Activated naive CD8-positive, alpha-beta T cell treated with anti-CD3 and anti-CD28 coated beads for 36 hours (primary cell): ENCODE measurements at regions not wholly inside any gene's neighbourhood (a gene's known extent, or its start where the extent isn't known, plus 50 kb on each side); places are given as distances from the start of the nearest gene placed in this dataset.

Experiments used
- DNase-seq: peaks from one replicate; pipeline ENCODE4 v3.0.0; 2021
- H3K27ac Mint-ChIP-seq: one replicate; pipeline ENCODE4 v1.8.0; 2022; ENCODE audit warnings: mild to moderate bottlenecking, moderate library complexity, mixed read lengths
- H3K27me3 Mint-ChIP-seq: one replicate; pipeline ENCODE4 v1.8.0; 2022; ENCODE audit warnings: mild to moderate bottlenecking, mixed read lengths
- H3K36me3 Mint-ChIP-seq: one replicate; pipeline ENCODE4 v1.8.0; 2021; ENCODE audit warnings: mild to moderate bottlenecking, mixed read lengths
- H3K4me1 Mint-ChIP-seq: one replicate; pipeline ENCODE4 v1.8.0; 2021; ENCODE audit warnings: mixed read lengths
- H3K4me3 Mint-ChIP-seq: one replicate; pipeline ENCODE4 v1.8.0; 2022; ENCODE audit warnings: mild to moderate bottlenecking, moderate library complexity, mixed read lengths
- H3K9me3 Mint-ChIP-seq: one replicate; pipeline ENCODE4 v1.8.0; 2022; ENCODE audit warnings: mixed read lengths

DNA sequence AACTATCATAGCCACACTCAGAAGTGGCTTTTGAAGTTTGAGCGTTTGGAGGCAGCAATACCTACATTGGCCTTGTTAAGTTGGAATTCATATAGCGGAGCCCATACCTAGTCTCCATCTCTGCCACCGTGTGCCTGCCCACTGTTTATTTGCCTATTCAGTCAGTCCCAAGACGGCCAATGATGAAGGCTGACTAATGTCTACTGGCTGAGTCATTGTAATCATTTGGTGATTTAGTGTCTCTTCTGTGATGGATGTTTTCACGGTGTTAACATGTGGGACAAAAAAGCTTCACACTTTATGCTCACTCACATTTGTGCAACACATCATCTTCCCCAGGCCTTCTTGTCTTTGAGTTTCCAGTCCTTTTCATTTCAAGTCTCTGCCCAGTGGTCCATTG is 92.6 kb upstream of the PBX1 start:
- Mint-ChIP-seq H3K27me3 (no peaks in the 10 kb centered on the region), H3K9me3 (no peaks in the 10 kb centered on the region), H3K36me3 (no peaks in the 10 kb centered on the region), H3K4me3 (no peak overlapping the region), H3K27ac (no peak overlapping the region), H3K4me1 (no peaks in the 10 kb centered on the region)
- no peak for DNase-seq

DNA sequence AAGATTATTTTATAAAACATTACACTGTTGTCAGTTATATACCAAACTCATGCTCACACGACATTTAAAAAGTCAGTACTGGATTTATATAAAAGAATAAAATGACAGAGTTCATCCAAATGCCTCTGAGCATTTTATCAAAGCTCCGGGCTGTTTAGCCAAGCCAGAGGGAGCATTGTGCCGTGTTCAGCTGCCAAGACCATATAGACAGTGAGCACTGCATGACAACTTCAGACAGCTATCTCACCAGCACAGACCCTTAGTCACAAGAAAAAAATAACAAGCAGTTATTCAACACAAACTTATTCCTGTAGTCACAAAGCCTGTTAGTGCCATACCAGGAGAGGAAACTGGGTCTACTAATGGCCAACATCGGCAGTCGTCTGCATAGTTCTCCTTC is 88.0 kb upstream of the PBX1 start:
- H3K27ac Mint-ChIP-seq: no peak overlapping the region
- H3K9me3 Mint-ChIP-seq: peaks cover 2% of the 10 kb centered on the region
- H3K4me1 Mint-ChIP-seq: no peaks in the 10 kb centered on the region
- no peak overlapping the region for H3K4me3 Mint-ChIP-seq
- peaks cover 3% of the 10 kb centered on the region for H3K27me3 Mint-ChIP-seq
- no peaks in the 10 kb centered on the region for H3K36me3 Mint-ChIP-seq
- no peak for DNase-seq

DNA sequence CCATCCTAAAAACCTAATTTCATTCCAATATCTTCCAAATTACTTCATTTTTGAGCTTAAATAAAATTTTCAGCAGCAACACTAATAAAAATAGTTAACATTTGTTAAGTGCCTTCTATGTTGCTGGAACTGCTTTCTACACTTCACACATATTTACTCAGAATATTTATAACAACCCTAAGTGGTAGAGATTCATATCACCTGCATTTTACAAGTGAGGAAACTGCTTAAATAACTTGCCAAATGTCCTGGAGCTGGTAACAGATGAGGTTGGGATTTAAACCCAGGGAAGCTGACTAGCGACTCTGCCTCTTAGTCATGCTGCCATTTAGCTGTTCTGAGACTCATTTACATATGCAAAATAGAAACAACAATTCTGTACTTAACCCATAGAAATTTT is 86.1 kb upstream of the PBX1 start:
- peaks cover 2% of the 10 kb centered on the region for H3K9me3 Mint-ChIP-seq
- no peak for DNase-seq
- H3K4me3 Mint-ChIP-seq: no peak overlapping the region
- no peaks in the 10 kb centered on the region for H3K36me3 Mint-ChIP-seq
- H3K4me1 Mint-ChIP-seq: no peaks in the 10 kb centered on the region
- H3K27ac Mint-ChIP-seq: no peak overlapping the region
- peaks cover 3% of the 10 kb centered on the region for H3K27me3 Mint-ChIP-seq

DNA sequence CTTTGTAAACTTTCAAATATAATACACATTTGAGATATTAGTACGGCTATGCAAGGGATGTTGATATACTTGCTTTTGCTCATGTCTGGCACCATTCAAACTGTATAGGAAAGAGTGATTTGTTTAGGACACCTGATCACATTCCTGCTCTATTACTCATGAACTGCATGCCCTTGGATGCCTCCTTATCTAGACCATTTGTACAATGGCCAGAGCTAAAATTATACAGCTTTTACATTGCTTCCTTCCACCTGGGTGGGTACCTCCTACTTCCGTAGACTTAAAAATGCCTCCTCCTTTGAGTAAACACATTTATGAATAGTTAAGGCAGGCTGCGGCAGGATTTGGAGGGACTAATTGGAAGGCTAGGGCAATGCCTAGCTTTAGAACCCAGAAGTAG is 85.4 kb upstream of the PBX1 start:
- Mint-ChIP-seq H3K4me3 (no peak overlapping the region), H3K4me1 (no peaks in the 10 kb centered on the region), H3K27me3 (peaks cover 3% of the 10 kb centered on the region), H3K9me3 (peaks cover 2% of the 10 kb centered on the region), H3K36me3 (no peaks in the 10 kb centered on the region), H3K27ac (no peak overlapping the region)
- no peak for DNase-seq

DNA sequence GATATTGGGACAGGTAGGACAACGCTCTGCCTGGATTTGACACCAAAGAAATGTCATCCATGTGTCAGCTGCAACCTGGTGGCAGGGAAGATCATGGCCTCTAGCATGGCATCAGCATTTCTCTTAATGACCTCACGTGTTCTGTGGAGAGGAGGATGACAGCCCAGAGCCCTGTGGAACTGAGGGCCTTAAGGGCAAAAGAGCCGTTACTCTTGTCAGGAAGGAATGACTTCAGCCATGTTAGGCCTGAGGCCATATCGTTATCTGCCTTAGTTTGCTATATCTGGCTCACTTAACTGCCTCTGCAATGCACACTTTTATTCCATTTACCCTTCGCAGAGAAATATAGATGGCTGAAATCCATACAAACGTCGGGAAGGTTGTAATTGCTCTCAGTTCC is 83.2 kb upstream of the PBX1 start:
- no peaks in the 10 kb centered on the region for H3K4me1 Mint-ChIP-seq
- H3K36me3 Mint-ChIP-seq: no peaks in the 10 kb centered on the region
- no peak overlapping the region for H3K4me3 Mint-ChIP-seq
- peaks cover 3% of the 10 kb centered on the region for H3K27me3 Mint-ChIP-seq
- no peak overlapping the region for H3K27ac Mint-ChIP-seq
- H3K9me3 Mint-ChIP-seq: peaks cover 2% of the 10 kb centered on the region
- DNase-seq: no peak

DNA sequence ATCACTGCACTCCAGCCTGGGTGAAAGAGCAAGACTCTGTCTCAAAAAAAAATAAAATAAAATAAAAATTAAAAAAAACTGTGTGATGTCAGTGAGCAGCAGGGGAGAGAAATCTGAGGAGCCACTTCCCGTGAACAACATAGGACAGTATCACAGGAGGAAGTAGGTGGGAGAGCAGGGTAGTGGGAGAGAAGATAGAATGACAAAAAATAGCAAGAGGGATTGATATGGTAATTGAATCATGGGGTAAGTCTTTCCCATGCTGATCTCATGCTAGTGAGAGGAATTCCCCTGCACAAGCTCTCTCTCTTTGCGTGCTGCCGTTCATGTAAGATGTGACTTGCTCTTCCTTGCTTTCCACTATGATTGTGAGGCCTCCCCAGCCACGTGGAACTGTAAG is 81.6 kb upstream of the PBX1 start:
- no peak for DNase-seq
- no peak overlapping the region for H3K4me3 Mint-ChIP-seq
- no peaks in the 10 kb centered on the region for H3K4me1 Mint-ChIP-seq
- H3K27ac Mint-ChIP-seq: no peak overlapping the region
- no peaks in the 10 kb centered on the region for H3K36me3 Mint-ChIP-seq
- no peaks in the 10 kb centered on the region for H3K27me3 Mint-ChIP-seq
- H3K9me3 Mint-ChIP-seq: no peaks in the 10 kb centered on the region

DNA sequence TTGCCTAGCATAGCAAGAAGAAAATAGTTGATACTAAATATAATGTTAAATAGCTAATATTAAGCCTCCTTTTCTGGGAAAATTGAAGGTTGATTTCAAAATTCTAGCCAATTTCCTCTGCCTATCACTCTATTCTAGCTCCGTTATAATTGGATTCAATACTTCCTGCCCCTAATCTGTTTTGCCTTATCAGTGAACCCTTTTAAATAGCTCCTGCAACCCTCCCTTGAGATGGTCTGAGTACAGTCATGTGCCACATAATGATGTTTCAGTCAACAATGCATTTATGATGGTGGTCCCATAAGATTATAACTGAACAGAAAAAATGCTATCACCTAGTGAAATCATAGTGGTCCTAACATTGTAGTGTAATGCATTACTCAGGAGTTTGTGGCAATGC is 79.7 kb upstream of the PBX1 start:
- DNase-seq: no peak
- H3K4me3 Mint-ChIP-seq: no peak overlapping the region
- no peaks in the 10 kb centered on the region for H3K36me3 Mint-ChIP-seq
- no peak overlapping the region for H3K27ac Mint-ChIP-seq
- no peaks in the 10 kb centered on the region for H3K9me3 Mint-ChIP-seq
- no peaks in the 10 kb centered on the region for H3K4me1 Mint-ChIP-seq
- no peaks in the 10 kb centered on the region for H3K27me3 Mint-ChIP-seq

DNA sequence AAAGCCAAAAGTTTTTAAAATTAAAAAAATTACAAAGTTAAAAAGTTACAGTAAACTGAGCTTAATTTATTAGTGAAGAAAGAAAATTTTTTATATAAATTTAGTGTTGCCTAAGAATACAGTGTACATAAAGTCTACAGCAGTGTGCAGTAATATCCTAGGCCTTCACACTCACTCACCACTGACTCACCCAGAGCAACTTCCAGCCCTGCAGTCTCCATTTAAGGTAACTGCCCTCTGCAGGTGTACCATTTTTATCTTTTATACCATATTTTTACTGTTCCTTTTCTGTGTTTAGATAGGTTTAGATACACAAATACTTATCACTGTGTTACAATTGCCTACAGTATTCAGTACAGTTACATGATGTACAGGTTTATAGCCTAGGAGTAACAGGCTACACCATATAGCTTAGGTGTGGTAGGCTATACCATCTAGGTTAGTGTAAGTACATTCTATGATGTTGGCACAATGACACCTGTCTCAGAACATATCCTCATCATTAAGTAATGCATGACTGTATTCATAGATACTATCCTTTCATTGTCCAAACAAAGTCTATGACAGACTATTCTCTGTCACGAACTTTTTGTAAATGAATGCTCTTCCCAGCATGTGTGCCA is 78.6 kb upstream of the PBX1 start:
- Mint-ChIP-seq H3K4me3 (no peak overlapping the region), H3K27me3 (peaks cover 3% of the 10 kb centered on the region), H3K36me3 (no peaks in the 10 kb centered on the region), H3K4me1 (no peaks in the 10 kb centered on the region), H3K9me3 (no peaks in the 10 kb centered on the region), H3K27ac (no peak overlapping the region)
- no peak for DNase-seq

DNA sequence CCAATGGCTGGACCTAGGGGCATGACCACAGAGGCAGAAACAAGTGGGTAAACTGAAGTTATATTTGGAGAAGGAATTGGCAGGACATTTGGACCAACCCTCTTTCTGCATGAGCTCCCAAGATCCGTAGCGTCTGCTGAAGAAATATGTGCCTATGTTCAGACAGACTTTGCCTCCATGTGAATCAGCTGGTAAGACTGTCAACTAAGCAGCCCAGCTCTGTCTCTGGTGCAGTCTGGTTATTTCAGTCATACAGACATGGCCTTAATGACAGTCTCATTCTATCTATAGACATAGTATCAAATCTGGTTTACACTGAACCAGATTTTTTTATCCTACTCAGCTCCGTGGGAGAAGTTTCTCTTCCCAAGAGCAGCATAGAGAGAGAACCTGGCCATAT is 63.1 kb upstream of the PBX1 start:
- Mint-ChIP-seq H3K36me3 (no peaks in the 10 kb centered on the region), H3K9me3 (no peaks in the 10 kb centered on the region), H3K4me1 (no peaks in the 10 kb centered on the region), H3K27me3 (no peaks in the 10 kb centered on the region), H3K27ac (no peak overlapping the region), H3K4me3 (no peak overlapping the region)
- DNase-seq: no peak

DNA sequence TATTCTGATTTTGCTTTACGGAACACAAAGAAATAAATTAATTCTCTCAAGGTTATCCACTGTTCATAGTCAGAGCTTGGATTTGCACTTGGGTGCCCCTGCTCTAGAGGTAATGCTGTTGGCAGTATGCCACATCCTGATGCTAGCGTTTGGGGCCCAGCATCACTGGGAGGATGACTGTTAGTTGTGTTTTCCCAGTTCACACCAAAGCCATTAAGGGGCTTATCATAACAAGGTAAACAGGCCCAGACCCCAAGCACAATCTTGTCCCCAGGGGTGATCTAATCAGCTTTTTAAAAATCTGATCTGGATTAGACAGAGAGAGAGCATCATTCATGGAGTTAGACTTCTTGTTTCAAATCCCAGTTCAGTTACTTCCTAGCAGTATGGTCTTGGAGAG is 60.2 kb upstream of the PBX1 start:
- no peak overlapping the region for H3K4me3 Mint-ChIP-seq
- H3K9me3 Mint-ChIP-seq: peaks cover 10% of the 10 kb centered on the region
- no peaks in the 10 kb centered on the region for H3K4me1 Mint-ChIP-seq
- H3K27ac Mint-ChIP-seq: no peak overlapping the region
- no peaks in the 10 kb centered on the region for H3K27me3 Mint-ChIP-seq
- no peak for DNase-seq
- no peaks in the 10 kb centered on the region for H3K36me3 Mint-ChIP-seq

DNA sequence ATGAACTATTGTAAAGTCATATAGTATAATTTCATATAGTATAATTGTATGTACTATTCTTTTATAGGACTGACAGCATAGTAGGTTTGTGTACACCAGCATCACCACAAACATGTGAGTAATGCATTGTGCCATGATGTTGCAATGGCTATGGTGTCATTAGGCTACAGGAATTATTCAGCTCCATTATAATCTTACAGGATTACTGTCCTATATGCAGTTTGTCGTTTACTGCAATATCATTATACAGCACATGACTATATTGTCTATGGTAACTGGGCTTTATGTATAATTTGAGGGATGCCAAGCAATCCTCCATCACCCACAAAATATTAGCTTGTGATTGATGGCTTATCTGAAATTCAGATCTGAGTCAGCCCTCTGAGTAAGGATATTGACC is 54.2 kb upstream of the PBX1 start:
- Mint-ChIP-seq H3K27ac (no peak overlapping the region), H3K27me3 (no peaks in the 10 kb centered on the region), H3K9me3 (peaks cover 11% of the 10 kb centered on the region), H3K4me3 (no peak overlapping the region), H3K36me3 (no peaks in the 10 kb centered on the region), H3K4me1 (no peaks in the 10 kb centered on the region)
- no peak for DNase-seq
